ENCODE measurements at regions not wholly inside any gene's neighbourhood (a gene's known extent, or its start where the extent isn't known, plus 50 kb on each side); places are given as distances from the start of the nearest gene placed in this dataset.
"Not testable (repeated sequence)": the region's sequence is repeated elsewhere in the genome, so short reads cannot be mapped to it uniquely, and the experiment has no call there.

GRCh38 chr6:77324866-77325265 is 138.4 kb downstream of the HTR1B start:
- no peak for DNase-seq (ENCODE audit: low read depth)

- no peak for DNase-seq (ENCODE audit: low read depth)
These were observed 140.7 kb downstream of the HTR1B start for GRCh38 chr6:77322604-77323003.

GRCh38 chr6:77318256-77318655 is 145.0 kb downstream of the HTR1B start:
- no peak for DNase-seq (ENCODE audit: low read depth)

GRCh38 chr6:77313595-77313994 is 149.7 kb downstream of the HTR1B start:
- no peak for DNase-seq (ENCODE audit: low read depth)

GRCh38 chr6:77299931-77300330 is 163.4 kb downstream of the HTR1B start:
- no peak for DNase-seq (ENCODE audit: low read depth)

GRCh38 chr6:77298283-77298682 is 165.0 kb downstream of the HTR1B start:
- DNase-seq (ENCODE audit: low read depth) = peak; percentile 17

- DNase-seq (ENCODE audit: low read depth) = peak; percentile 94
These were observed 170.4 kb downstream of the HTR1B start for GRCh38 chr6:77292564-77293546.

- DNase-seq (ENCODE audit: low read depth) = no peak
These were observed 172.5 kb downstream of the HTR1B start for GRCh38 chr6:77290798-77291197.

GRCh38 chr6:77286541-77286940 is 176.8 kb downstream of the HTR1B start:
- no peak for DNase-seq (ENCODE audit: low read depth)

GRCh38 chr6:77273929-77274328 is 189.4 kb downstream of the HTR1B start:
- DNase-seq (ENCODE audit: low read depth) = no peak

GRCh38 chr6:77264970-77265369 is 198.3 kb downstream of the HTR1B start:
- DNase-seq (ENCODE audit: low read depth) = no peak

GRCh38 chr6:77263003-77263402 is 200.3 kb downstream of the HTR1B start:
- no peak for DNase-seq (ENCODE audit: low read depth)

- DNase-seq (ENCODE audit: low read depth) = not testable (repeated sequence)
These were observed 211.5 kb downstream of the HTR1B start for GRCh38 chr6:77251801-77252200.

GRCh38 chr6:77249560-77249959 is 213.7 kb downstream of the HTR1B start:
- no peak for DNase-seq (ENCODE audit: low read depth)

GRCh38 chr6:77245026-77245425 is 218.3 kb downstream of the HTR1B start:
- DNase-seq (ENCODE audit: low read depth) = no peak

GRCh38 chr6:77231438-77232305 is 231.6 kb downstream of the HTR1B start:
- DNase-seq (ENCODE audit: low read depth) = no peak

- DNase-seq (ENCODE audit: low read depth) = no peak
These were observed 235.0 kb downstream of the HTR1B start for GRCh38 chr6:77228279-77228678.

- no peak for DNase-seq (ENCODE audit: low read depth)
These were observed 245.4 kb downstream of the HTR1B start for GRCh38 chr6:77217896-77218295.

GRCh38 chr6:77205936-77206335 is 257.4 kb downstream of the HTR1B start:
- no peak for DNase-seq (ENCODE audit: low read depth)

GRCh38 chr6:77204555-77204954 is 258.7 kb downstream of the HTR1B start:
- no peak for DNase-seq (ENCODE audit: low read depth)

- no peak for DNase-seq (ENCODE audit: low read depth)
These were observed 279.8 kb downstream of the HTR1B start for GRCh38 chr6:77183447-77183846.

- DNase-seq (ENCODE audit: low read depth) = no peak
These were observed 281.5 kb downstream of the HTR1B start for GRCh38 chr6:77181749-77182148.

GRCh38 chr6:77180326-77180725 is 283.0 kb downstream of the HTR1B start:
- no peak for DNase-seq (ENCODE audit: low read depth)

Data from GM04503 (cell line).